SK-N-SH (cell line): ENCODE measurements at regions not wholly inside any gene's neighbourhood (a gene's known extent, or its start where the extent isn't known, plus 50 kb on each side); places are given as distances from the start of the nearest gene placed in this dataset.

Source experiments
- ELF1 ChIP-seq: IDR thresholded peaks from 2 replicates; pipeline ENCODE4 v1.4.0; 2012
- EP300 ChIP-seq, 2 experiments: IDR thresholded peaks; 2 replicates each; pipeline versions ENCODE4 v1.4.0 to v1.6.1; 2012; ENCODE audit warnings: borderline replicate concordance in 1 of 2, low read depth in 1 of 2, low read length in 1 of 2
- EZH2phosphoT487 ChIP-seq: fragments of 200-600 bp; sonication (generic); IDR thresholded peaks from 2 replicates; pipeline ENCODE4 v1.6.1; 2017; ENCODE audit warnings: low read depth, mixed run types, mild to moderate bottlenecking, antibody characterized with exemption, moderate library complexity, borderline replicate concordance
- RAD21 ChIP-seq: IDR thresholded peaks from 2 replicates; pipeline ENCODE4 v1.6.1; 2012; ENCODE audit warnings: mild to moderate bottlenecking, low read length
- SIN3A ChIP-seq: IDR thresholded peaks from 2 replicates; pipeline ENCODE4 v1.6.1; 2012; ENCODE audit warnings: low read depth, mild to moderate bottlenecking, low read length, moderate library complexity, borderline replicate concordance
- TF ChIP-seq, protein P1 (sequence below): fragments of 200-600 bp; sonication (generic); IDR thresholded peaks from 2 replicates; pipeline ENCODE4 v1.6.1; 2017; ENCODE audit warnings: antibody characterized with exemption, mild to moderate bottlenecking, moderate library complexity

- TF ChIP-seq, protein P1, sequence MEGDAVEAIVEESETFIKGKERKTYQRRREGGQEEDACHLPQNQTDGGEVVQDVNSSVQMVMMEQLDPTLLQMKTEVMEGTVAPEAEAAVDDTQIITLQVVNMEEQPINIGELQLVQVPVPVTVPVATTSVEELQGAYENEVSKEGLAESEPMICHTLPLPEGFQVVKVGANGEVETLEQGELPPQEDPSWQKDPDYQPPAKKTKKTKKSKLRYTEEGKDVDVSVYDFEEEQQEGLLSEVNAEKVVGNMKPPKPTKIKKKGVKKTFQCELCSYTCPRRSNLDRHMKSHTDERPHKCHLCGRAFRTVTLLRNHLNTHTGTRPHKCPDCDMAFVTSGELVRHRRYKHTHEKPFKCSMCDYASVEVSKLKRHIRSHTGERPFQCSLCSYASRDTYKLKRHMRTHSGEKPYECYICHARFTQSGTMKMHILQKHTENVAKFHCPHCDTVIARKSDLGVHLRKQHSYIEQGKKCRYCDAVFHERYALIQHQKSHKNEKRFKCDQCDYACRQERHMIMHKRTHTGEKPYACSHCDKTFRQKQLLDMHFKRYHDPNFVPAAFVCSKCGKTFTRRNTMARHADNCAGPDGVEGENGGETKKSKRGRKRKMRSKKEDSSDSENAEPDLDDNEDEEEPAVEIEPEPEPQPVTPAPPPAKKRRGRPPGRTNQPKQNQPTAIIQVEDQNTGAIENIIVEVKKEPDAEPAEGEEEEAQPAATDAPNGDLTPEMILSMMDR, result no peak
- TF ChIP-seq SIN3A (no peak), EP300 (IDR thresholded peaks at IDR 0.05; ENCODE audit: borderline replicate concordance in 1 of 2, low read depth in 1 of 2, low read length in 1 of 2) (no peak), RAD21 (no peak), ELF1 (no peak), EZH2phosphoT487 (no peak)
Measured at GRCh38 chr4:55270481-55270880, 75.6 kb upstream of the SRD5A3 start.
